Tongue (tissue), 1 donor: ENCODE measurements at regions not wholly inside any gene's neighbourhood (a gene's known extent, or its start where the extent isn't known, plus 50 kb on each side); places are given as distances from the start of the nearest gene placed in this dataset.

ENCODE experiments used
- DNase-seq: peaks from one replicate; pipeline ENCODE4 v3.0.0-alpha.2; 2015

GRCh38 chr2:16496426-16497388 is 168.9 kb downstream of the CYRIA start:
- no peak for DNase-seq

DNA sequence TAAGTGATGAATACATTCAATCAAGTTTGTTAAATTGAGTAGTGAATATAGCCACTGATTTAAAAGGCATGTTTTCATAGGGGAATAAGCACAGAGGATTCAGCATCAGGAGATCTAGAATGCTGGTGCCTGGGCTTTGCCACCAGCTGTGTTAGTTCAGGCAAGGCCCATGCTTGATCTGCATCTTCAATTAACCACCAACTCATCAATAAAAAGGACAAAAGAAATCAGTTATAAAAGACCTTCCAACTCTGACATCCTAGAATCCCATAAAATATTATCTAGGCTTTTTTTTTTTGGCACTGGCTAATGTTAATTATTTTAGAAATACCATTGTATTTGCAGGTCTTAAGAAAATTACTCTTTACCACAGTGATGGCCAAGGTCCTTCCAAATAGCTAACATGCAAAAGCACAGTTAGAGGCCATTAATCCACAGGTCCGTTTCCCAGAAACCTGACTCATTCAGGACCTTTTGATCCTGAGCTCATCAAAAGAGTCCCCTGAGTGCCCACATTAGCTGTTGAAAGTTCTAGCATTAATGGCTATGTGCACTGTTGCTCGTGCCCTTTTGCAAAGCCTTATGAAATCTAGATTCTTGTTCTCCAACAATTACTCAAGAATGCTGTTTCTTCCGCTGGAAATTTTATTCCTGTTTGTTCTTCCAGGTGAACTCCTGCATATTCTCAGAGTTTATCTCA is 170.0 kb downstream of the CYRIA start:
- no peak for DNase-seq

- DNase-seq, result no peak
These were observed 170.7 kb downstream of the CYRIA start for GRCh38 chr2:16494836-16495508.

- DNase-seq, result no peak
These were observed 171.8 kb downstream of the CYRIA start for GRCh38 chr2:16493788-16494187.

- DNase-seq, result peak; percentile 69
These were observed 177.9 kb downstream of the CYRIA start for GRCh38 chr2:16487686-16488085.

DNA sequence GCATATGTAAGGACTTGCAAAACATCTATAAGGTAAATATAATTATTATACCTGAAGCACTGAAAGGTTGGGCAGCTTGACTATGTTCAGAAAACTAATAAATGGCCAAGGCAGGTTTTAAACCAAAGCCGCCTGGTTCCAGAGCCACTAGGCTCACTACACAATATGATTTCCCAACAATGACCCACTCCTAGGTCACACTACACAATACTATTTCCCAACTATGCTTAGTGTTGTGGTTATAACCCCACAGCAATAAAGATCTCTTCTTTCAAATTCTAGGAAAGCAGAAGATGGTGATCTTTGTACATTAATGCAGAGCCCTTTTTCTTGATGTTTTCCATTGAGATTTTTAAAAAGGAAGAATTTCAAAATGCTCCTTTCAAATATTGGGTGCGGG is 180.4 kb downstream of the CYRIA start:
- no peak for DNase-seq

DNA sequence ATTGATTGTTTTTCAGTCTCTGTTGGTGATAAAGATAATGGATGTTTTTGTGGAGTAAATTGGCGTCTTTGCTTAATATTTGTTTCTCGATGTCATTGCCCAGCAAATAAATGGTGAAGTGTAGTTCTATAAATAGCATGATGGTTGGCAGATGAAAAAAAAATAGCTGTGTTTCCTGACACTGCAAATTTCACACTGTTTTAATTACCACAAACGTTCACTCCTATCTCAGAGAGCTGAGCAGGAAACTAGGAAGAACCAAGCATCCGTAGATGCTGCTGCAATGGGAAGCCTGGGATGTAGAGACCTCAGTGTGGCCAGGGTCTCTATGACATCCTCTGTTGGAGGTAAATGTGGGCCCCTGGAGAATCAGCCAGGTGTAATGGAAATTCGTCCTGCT is 183.2 kb downstream of the CYRIA start:
- DNase-seq, result no peak

DNA sequence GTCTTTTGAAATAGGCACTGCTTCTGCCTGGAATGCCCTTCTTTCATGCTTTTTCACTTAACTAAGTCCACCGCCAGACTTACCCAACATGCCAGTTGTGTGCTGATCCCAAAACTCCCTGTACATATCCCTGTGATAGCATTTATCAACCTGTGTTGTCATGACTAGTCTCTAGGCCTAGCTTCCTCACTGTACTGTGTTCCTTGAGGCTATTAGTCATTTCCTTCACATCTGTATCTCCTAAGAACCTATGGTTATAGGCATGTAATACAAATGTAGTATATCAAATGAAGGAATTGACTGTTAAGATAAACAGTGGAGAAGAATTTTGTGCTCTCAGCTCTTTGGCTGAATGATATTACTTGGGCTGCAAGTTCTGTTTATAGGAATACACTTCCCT is 184.3 kb downstream of the CYRIA start:
- DNase-seq, result no peak

DNA sequence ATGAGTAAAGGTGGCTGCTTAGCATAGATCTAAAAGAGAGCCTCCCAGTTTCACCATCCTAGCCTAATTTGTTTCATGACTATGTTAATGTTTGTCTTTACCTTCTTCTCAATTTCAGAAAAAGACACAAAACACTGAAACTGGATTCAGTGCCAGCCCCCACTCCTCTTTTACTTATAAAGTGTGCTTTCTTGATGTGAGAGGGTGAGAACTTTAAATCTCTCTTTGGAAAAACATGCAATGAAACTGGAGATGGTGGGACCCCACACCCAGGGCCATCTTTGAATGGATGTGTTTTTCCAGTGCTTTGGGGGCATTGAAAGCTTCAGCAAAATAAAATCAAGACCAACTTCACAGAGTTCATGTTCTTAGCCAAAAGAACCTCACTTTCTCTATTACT is 185.9 kb downstream of the CYRIA start:
- DNase-seq, result no peak

DNA sequence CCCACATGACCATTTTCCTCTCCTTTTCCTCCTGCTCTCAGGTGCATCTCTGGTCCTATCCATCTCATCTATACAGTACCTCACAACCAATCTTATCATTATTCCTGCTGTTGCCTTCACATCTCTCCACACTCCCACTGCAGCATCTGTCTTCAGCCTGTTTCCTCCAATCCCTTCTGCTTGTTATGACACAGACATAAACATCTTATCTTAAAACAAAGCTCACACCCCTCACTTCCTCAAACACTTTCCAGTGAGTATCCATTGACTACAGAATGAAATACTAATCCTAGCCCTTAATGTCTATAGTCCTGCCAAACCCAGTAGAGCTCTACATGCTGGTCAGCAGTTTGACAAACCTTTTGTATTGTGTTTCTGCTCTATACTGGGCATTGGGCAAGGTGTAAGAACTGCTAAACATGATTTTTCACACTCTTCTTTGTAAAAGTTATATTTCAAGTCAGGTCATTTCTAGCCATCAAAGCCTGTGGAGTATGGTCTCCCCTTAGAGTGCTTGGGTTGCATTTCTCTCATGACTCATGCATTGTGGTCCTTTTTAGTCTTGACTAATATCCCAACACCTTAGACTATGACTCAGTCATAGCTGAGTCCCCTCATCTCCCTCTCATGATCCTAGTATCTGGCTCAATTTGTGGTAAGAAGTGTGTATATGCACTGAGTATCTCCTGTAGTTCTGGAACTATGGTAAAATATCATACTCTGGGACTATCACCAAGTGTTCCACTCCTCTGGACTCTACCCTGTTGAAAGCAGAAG is 187.0 kb downstream of the CYRIA start:
- no peak for DNase-seq

GRCh38 chr2:16477648-16478047 is 188.0 kb downstream of the CYRIA start:
- DNase-seq, result no peak

- DNase-seq, result no peak
These were observed 188.8 kb downstream of the CYRIA start for GRCh38 chr2:16476866-16477265.

DNA sequence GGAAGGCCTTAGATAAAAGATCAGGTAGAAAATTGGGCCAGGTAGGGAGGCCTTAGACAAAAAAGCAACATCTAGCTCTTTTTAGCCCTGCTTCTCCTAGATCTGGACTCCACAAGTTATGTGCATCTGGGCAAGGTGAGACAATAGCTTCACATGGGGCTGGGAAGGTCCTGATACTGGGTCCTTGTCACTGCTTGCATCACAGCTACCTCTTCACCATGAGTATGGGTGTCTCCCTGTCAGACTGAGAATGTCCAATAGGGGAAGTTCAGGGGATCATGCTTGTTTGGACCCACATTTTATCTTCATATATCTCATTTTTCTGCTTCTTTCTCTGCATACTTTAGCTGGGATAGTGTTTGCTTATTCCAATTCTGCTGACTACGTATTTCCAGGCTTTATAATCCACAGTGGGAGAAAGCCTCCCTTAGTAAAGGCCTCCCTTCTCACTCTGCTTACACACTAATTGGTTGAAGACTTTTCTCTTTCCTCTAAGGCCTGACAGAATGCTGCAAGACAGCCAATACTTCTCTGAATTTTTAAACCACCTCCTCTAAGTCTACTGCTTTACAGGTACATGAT is 189.6 kb downstream of the CYRIA start:
- no peak for DNase-seq

- DNase-seq, result peak; percentile 18
These were observed 190.0 kb downstream of the CYRIA start for GRCh38 chr2:16475586-16475985.

- no peak for DNase-seq
These were observed 192.1 kb downstream of the CYRIA start for GRCh38 chr2:16473575-16473974.

DNA sequence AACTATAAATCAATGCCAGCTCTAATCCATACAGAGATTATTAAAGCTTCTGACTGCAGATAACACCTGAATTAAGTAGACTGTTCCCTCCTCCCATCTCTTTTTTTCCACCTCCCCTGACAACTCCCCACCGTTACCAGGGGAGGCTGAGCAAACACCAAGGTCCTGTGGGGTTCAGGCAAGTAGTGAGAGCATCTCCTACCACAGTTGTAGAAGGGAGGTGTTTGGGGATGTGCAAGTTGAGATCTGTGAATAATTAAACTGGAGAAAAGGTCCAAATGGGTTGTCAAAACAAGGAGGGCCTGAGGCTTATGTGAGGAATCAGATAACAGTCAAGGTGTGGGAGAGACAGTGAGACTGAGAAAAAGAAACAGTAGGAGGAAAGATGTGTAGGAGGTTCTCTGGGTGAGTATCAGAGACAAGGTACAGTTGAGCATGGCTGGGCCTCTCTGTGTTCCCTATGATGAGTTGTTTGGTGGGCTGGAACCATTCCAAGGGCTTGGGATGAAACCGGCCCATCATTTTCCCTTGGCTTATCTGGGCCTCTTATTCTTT is 194.6 kb downstream of the CYRIA start:
- DNase-seq, result no peak

DNA sequence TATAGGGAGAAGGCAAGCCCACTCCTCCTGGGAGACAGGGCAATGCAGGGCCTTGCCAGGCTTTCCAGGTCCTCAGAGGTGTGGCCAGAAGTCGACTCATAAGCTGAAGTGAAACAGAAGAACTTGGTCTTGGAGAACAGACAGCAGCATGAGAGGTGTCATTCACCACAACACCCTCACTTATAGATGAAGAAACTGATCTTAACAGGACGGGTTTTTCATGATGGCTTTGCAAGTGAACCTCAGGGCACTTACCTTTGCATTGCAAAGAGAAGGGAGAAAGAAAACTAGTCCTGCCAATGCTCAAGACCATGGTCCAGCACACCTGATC is 198.8 kb downstream of the CYRIA start:
- DNase-seq, result no peak

DNA sequence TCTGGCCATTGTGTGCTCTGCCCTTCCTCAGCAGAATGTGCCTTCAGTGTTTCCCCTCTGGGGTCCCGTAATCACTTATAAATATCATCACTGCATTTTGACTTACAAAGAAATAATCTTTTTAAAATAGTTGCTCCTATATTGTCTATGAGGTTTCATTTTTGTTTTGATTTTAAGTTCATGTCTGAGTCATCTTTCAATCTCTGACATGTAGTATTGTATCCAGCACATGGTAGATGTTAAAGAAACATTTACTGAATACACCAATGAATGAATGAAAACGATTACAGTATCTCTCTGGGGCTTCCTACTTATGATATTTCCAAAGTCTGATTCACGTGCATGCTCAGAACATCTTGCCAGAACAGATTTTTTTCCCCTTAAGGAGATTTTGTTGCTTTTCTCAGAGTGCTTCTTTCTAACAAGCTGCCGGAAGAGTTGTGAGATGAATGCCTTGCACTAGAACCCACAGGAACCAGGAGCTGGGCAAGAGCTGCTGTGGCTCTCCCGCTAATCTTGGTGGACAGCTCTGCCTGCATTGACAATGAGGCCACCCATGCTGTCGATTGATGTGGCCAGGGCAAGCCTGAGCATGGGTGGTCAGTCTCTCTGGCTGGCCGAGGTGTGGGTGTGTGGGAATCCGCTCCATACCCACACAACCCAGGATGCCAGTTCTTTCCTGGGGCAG is 199.4 kb downstream of the CYRIA start:
- peak; percentile 33 for DNase-seq

DNA sequence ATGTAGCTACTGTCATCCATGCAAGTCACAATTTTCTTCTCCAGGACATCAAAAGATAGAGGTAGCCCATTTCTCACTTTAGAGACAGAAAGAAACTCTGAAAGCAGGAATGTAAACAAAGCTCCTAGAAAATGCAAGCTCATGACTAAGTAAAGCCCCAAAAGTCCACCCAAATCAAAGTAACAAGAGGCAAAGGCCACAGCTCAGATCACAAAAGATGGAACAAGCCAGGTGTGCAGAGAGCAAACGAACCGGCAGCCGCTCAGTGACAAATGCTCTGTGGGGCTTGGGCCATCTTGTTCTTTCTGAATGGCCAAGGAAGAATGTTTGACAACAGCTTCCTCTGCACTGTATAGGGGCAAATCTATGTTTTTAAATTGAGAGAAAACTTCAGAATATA is 201.0 kb downstream of the CYRIA start:
- no peak for DNase-seq

DNA sequence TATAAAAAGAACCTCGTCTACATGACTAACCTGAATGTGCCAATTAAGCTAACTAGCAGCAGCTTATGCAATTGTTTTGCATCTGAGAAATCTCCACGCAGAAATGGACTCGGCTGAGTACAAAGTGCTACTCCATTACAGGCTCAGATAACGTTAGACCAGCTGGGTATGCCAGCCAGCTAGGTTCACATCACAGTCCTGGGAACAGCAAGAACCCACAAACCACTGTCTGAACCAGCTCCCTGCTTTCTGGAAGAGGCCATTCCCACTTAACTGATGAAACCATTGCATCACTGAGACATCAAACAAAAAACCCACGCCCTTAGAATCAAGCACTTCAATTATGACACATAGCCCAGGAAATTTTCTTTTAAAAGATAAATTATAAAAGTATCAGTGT is 202.7 kb downstream of the CYRIA start:
- DNase-seq, result no peak

DNA sequence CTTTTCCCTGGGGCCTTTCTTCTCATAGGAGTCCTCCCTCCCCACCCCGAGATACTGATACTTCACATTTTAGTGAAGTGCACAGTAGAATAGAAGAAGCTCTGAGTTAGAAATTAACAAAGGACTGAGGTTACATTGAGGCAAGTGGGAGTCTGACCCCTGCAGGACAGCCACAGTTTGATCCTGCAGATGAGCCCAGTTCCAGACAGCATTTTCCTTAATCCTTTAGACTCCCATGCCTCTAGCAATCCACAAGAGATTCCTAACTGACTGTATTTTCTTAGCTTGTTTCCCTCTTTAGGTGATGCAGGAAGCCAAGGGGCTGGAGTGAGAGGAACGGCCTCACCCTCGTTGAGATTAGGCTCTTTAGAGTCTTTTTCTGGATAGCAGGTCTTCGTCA is 204.0 kb downstream of the CYRIA start:
- DNase-seq, result no peak
